HG02798 (cell line): ENCODE measurements at regions not wholly inside any gene's neighbourhood (a gene's known extent, or its start where the extent isn't known, plus 50 kb on each side); places are given as distances from the start of the nearest gene placed in this dataset.
"Not testable (repeated sequence)": the region's sequence is repeated elsewhere in the genome, so short reads cannot be mapped to it uniquely, and the experiment has no call there.

Experiments used
- ATAC-seq: cut with Tn5 transposase; IDR thresholded peaks from one replicate; pipeline ENCODE4 v1.9.1; 2021; ENCODE audit warnings: mild to moderate bottlenecking; ENCODE audit not compliant: unreplicated experiment, poor library complexity

DNA sequence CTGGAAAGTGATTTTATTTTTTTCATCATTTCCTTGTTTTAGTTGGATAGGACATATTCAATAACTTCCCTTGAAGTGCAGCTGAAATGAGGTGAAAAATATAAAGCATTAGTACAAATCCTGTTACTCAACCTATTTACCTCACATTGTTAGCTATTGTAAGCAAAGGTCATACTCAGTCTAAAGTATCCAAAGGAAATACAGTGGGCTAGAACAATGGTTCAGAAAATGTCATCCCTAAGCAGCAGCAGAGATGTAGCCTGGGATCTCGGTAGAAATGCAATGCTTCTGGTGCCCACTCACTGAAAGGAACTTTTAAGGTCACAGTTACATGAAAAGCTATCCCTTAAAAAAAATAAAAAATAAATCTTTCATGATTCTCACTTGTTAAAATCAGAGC is 300.6 kb downstream of the PPP4R3C start:
- ATAC-seq, result no peak

DNA sequence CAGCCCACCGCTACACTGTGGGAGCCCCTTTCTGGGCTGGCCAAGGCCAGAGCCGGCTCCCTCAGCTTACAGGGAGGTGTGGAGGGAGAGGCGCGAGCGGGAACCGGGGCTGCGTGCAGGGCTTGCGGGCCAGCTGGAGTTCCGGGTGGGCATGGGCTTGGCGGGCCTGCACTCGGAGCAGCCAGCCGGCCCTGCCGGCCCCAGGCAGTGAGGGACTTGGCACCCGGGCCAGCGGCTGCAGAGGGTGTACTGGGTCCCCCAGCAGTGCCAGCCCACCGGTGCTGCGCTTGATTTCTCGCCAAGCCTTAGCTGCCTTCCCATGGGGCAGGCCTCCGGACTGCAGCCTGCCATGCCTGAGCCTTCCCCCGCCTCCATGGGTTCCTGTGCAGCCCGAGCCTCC is 306.2 kb downstream of the PPP4R3C start:
- not testable (repeated sequence) for ATAC-seq

DNA sequence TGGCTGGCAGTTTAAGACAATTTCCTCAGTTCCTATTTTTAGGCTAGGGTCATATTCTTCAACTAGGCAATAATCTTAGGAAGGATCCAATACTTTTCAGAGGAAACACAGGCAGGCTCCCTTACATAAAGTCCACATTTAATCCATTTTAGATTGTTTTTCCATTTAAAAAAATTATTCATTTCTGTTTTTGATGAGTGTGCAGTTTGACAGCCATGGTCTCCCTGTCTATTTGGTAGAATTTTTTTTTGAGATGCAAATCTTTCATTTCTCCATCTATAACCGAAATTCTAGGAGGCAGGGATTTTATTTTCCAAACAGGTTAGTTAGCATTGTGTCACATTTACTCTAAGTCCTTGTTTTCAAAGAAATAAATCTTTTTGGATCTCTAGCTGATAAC is 326.8 kb downstream of the PPP4R3C start:
- ATAC-seq, result no peak

DNA sequence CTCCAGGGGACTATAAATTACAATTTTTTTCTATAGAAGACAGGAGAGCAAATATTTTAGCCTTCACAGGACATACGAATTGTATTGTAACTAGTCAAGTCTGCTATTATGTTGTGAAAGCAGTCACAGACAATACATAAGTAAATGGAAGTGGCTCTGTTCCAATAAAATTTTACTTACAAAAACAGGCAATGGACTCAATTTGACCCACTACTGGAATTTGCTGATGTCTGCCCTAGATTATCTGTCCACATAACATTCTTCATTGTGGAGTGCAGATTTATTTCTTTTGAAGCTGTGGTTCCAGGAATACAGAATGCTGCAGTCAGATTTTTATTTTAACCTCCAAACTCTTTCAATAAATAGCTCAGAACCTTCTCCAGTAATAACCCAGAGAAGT is 330.3 kb downstream of the PPP4R3C start:
- ATAC-seq, result no peak

DNA sequence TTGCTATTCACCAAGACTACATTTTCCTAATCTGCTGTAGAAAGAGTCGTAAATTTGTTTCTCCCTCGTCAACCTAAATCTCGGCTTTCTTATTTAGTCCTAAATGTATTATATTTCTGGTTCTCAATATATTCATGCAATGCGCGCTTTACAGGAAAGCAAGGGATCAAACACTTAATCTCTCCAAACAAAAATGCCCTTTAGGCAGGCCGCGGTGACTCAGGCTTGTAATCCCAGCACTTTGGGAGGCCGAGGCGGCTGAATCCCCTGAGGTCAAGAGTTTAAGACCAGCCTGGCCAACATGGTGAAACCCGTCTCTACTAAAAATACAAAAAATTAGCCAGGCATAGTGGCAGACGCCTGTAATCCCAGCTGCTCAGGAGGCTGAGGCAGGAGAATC is 376.0 kb downstream of the PPP4R3C start:
- ATAC-seq, result not testable (repeated sequence)

DNA sequence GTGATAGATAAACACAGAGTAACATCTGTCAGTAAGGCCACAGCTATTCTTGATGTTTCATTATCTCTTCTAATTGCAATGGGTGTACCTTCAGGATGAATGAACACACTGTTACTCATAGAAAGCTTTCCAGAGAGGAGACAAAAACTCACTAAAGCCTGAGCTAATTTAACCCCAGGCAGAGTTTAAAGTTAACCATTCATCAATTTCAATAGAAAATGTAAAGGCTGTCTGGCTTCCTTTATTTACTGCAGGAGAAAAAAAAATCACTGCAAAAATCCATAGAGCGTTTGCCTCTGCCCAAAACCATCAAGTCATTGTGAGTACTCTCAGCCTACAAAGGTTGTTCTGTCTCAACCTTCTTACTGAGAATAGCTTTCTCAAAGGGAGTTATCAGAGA is 376.9 kb downstream of the PPP4R3C start:
- no peak for ATAC-seq

DNA sequence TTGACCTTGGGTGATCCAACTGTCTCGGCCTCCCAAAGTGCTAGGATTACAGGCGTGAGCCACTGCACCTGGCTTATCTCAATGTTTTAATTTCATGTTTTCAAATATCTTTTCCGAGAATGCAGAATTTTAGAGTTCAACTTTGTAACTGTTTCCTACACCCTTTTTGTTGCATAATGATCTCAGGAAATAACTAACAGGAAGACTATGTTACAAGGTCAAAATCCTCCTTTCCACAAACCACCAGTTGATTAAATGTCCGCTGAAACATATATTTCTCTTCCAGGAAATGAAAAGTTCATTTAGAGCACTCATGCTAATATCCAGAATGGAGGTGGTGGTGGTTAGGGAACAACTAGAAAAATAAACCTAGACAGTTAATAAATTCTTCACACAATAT is 377.8 kb downstream of the PPP4R3C start:
- ATAC-seq, result no peak

DNA sequence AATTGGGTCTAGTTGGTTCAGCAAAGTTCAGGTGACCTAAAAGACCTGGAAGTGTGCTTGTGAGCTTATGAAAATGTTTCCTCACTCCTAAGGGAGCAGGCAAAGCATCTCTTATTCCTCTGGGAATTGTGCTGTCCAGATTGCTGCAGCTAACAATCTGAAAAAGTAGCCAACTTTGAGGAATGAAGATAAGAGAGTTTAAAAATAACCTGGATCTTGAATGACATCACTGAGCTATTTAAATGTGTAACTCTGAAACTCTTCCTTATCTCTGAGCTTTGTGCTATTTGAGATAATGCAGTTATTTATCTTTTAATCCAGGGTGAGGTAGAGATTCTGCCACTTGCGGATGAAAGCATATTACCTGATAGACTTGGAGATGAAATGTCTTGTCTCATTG is 384.8 kb downstream of the PPP4R3C start:
- no peak for ATAC-seq

DNA sequence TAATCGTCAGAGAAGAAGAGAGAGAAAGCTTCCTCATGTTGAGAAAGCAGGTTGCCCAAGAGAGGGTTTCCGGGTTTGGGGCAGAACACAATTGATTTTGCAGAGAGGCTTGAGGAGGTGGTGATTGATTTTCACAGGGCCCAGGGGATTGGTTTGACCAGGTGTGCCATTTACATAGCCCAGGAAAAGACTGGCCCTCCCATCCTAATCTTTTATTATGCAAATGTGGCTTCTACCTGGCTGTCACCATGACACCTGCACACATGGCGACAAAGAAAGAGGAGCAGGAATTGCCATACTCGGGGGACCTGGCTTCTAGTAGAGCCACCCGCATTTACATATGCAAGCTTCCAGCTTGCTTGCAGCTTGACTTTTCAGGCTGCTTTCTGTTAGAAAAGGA is 405.3 kb downstream of the PPP4R3C start:
- ATAC-seq, result no peak

DNA sequence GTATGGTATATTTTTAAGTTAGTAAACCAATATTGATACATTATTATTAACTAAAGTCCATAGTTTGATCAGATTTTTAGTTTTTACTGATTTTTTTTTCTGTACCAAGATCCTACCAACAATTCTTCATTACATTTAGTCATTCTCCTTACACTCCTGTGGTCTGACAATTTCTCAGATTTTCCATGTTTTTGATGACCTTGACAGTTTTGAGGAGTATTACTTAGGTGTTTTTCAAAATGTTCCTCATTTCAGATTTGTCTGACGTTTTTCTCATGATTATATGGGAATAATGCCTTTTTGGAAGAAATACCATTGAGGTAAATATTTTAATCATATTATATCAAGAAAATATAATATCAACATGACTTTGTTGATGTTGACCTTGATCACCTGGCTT is 423.8 kb downstream of the PPP4R3C start:
- no peak for ATAC-seq

DNA sequence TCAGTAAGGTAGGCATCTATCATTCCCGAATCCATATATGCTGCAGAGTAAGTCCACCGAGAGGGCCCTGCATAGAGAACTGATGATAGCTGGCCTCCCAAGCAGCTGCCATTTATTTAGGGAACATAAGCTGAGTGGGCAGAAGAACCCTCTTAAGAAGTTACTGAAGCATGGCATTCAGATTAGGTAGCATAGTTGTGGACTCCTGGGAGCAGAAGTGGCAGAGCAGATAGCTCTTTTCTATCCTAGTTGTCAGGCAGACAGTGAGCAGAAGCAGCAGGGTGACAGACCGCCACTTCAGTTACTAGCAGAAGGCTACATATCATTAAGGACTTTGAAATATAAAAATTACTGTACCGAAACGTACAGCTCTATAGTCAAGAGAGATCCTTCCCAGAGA is 454.7 kb downstream of the PPP4R3C start:
- ATAC-seq, result no peak

DNA sequence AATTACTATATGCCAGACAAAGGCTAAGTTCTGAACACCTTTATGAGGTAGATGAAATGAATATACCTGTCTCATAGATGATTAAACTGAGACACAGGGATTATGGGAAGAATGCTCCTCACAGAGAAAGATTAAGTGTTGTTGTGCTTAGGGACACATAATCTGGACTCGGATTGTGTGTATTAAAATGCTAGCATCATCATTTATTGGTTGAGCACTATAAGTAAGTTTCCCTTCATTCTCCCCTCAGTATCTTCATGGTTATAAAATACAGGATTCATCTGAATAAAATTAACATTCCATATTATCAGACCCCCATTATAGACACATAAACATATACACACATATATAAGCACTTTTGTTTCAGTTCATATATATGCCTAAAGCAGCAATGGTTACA is 463.5 kb downstream of the PPP4R3C start:
- no peak for ATAC-seq

DNA sequence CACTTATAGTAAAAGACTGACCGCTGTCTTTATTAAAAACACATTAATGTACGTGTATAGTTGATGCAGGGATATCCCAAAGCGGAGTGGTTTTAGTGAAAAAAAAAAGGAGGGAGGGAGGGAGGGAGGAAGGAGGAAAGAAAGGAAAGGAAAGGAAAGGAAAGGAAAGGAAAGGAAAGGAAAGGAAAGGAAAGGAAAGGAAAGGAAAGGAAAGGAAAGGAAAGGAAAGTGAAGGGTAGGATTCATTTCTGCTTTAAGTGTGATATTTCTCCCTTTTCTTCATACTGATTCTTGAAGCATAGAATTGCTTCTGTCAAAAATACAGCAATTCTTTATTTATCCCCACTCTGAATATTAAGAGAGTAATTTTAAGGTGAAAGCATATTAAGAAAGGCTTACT is 504.9 kb downstream of the PPP4R3C start:
- ATAC-seq, result no peak

DNA sequence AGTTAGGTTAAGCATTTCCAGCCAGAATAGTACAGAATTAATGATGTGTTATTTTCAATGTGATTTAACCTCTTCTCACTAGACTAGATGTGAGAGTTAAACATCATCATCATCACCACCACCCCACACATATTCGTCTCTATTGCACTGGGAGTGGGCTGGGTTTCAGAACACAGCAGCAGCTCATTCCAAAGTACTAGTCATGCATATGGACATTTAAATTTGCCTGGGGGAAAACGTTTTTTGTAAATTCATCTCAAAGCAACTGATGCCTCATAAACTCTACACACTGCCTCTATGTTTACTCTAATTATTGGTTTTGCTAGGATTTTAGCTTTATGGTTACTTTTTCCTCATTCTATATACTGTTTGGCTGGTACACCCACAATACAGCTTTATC is 509.1 kb downstream of the PPP4R3C start:
- no peak for ATAC-seq

DNA sequence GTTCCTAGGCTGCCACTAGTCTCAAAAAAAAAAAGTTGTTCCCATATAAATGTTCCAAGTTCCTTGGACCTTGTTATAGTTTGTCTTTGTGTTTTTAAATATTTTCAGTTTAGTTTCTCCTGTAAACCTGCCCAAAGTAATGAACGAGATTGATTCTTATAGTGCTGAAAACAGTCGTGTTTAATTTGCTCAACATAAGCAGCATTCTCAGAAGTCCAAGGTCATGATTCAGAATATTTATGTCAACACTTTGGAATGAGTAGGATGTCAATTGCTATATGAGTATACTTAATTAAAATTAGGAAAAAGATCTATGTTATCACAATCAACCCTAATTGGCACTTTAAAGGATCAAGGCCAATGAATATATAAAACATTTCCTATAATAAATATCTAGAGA is 510.9 kb downstream of the PPP4R3C start:
- no peak for ATAC-seq

DNA sequence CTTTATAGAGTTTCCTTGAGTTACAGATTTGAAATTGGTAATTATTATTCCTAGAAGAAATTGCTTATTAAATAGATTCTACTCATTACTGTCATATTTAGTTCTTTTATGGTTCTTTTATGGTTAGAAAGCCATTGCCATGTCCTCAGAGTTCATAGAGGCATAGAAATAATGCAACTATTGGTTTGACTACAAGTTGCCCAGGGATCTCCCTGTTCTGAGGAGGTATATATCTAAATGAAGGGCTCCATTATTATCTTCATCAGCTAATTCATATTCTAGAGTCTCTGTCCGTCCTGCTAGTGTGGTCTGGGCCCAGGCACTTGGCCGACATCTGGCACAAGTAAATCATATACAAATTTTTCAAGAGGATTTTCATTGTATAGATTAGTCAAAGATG is 535.7 kb downstream of the PPP4R3C start:
- ATAC-seq, result no peak

DNA sequence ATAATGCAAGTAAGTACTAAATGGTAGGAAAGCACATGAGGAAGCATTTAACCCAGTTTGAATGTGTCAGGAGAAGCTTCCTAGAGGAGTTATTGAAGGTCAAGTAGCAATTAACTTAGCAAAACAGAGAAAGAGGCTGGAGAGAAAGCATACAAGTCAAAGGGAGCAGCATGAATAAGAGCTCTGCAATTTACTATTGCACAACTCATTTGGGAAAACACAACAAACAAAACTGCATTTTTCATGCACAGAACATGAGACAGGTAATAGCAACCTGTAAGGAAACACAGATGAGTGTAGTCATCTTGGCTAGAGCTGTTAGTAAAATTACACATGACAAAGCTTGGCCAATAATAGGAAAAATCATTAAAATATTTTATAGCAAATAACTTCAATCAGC is 538.1 kb downstream of the PPP4R3C start:
- no peak for ATAC-seq

DNA sequence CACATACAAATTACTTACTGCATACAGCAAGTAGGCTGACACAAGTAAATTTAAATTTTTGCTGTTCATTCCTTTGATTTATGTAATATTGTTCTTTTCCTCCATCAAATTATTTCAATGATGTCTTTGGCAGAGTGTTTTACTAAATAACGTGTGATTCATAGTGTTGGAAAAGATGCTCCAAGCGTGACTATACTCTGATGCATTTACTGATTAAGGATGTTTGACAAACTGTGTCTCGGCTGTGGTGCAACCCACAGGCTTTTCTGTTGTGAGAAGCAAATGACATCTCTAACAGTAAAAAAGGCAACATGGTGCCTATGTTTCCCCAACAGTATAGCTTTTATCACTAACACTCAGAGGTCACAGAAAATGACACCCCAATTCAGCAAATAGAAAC is 540.9 kb downstream of the PPP4R3C start:
- ATAC-seq, result no peak

DNA sequence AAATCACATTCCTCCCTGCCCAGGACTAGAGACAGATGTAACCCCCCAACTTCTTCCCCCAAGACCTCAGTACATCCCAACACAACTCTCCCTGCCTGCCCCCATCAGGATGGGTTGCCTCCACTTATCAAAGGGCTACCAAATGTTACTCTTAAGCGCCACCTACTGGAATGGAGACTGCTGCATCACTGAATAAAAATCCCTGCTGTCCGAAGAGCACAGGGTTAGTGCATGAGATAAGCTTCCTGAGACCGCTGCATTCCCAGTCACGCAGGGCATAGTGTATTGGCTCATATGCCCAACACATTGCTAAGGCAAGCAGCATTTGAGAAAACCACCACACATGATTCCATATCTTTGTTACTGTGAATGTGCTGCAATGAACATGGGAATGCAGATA is 544.5 kb downstream of the PPP4R3C start:
- ATAC-seq, result no peak

DNA sequence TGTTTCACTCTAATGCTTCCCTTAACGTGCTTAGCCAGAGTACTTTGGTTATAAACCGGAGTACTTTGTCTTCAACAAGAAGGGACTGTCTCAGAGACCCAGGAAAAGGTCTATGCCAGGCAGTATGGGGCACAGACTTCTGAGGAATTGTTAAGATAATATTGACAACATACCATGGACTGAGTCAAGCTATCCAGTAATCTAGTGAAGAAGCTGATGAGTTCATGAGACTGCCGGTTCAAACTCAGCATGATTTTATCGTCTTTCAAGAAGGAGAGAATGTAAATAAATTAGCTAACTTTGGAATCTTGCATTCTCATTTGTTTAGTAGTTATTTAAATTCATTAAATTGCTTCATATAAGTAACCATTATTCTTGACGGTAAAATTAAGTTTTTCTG is 546.1 kb downstream of the PPP4R3C start:
- no peak for ATAC-seq

DNA sequence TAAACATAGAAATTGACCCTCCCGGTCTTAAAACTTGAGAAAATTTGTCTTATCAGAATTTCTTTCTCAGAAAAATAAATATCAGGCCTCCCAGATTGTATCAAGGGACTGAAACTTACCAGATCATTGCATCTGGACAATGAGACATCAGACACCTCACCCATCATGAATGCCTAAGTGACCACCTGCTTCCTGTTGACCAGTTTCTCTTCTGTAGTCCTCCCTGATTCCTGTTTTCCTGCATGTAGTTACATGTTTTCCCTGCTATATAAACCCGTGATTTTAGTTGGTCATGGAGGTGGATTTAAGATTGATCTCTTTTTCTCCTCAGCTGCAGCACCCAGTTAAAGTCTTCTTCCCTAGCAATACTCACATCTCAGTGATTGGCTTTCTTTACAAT is 548.1 kb downstream of the PPP4R3C start:
- no peak for ATAC-seq

DNA sequence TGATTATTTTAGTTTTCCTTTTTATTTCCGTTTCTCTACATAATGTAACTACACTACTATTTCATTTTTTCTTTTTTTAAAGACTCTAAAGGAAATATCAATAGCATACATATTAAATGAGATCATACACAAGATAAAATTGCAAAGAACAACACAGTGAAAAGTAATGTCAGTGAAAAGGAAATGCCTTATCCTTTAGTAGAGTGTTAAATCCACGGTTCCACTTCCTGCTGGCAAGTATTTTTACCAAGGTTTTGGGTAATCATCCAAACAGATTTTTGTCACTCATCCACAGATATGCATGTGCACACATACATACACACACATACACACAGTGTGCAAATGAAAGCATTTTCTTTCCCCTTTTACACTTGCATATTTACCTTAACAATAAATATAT is 548.9 kb downstream of the PPP4R3C start:
- no peak for ATAC-seq

DNA sequence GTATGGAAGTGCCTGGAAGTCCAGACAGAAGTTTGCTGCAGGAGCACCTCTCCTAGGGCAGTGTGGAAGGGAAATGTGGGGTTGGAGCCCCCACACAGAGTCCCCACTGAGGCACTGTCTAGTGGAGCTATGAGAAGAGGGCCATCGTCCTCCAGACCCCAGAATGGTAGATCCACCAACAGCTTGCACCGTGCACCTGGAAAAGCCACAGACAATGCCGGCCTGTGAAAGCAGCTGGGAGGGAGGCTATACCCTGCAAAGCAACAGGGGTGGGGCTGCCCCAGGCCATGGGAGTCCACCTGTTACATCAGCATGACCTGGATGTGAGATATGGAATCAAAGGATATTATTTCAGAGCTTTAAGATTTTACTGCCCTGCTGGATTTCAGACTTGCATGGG is 551.4 kb downstream of the PPP4R3C start:
- ATAC-seq, result not testable (repeated sequence)
